A549 (cell line): ENCODE measurements at regions not wholly inside any gene's neighbourhood (a gene's known extent, or its start where the extent isn't known, plus 50 kb on each side); places are given as distances from the start of the nearest gene placed in this dataset.
"Not testable (repeated sequence)": the region's sequence is repeated elsewhere in the genome, so short reads cannot be mapped to it uniquely, and the experiment has no call there.

Experiments
- ATAC-seq, 2 experiments: fragments of 200-7000 bp in 1 of 2; fragments of >200 bp in 1 of 2; cut with Nextera tagmentation in 1 of 2; cut with Tn5 transposase in 1 of 2; 3 replicates each; pipeline versions ENCODE4 v1.8.0 to v1.9.1; 2018 to 2020; ENCODE audit warnings: mild to moderate bottlenecking in 1 of 2, moderate library complexity in 1 of 2
- CTCF ChIA-PET: fragments of 300-600 bp; sonication (Branson Sonifier 250); formaldehyde crosslinking; extraction: SDS; loops from one replicate; lab custom pipeline; 2021; ENCODE audit warnings: antibody characterized with exemption, inconsistent platforms; lab: Yijun Ruan, JAX
- POLR2A ChIA-PET: fragments of 350-600 bp; formaldehyde crosslinking; extraction: SDS; loops from one replicate; lab custom pipeline; 2021; ENCODE audit warnings: antibody characterized with exemption, inconsistent platforms; lab: Yijun Ruan, JAX
- DNase-seq, 2 experiments: peaks; one replicate each; pipeline versions ENCODE4 v3.0.0 to v3.0.0-alpha.2; 2011 to 2016; ENCODE audit warnings: low read depth in 1 of 2, low spot score in 1 of 2
- FAIRE-seq: peaks from 2 replicates; lab custom pipeline; 2011; peaks lifted over from hg19 to GRCh38; lab: Jason Lieb, UNC
- H3K27ac ChIP-seq, 2 experiments: fragments of >200 bp; sonication (Bioruptor Twin); formaldehyde crosslinking; 3 replicates each; pipeline ENCODE4 v1.5.1; 2016 to 2017
- H3K4me1 ChIP-seq: fragments of >200 bp; sonication (Bioruptor Twin); formaldehyde crosslinking; 3 replicates; pipeline ENCODE4 v1.6.1; 2016
- H3K4me2 ChIP-seq: fragments of >200 bp; sonication (Bioruptor Twin); formaldehyde crosslinking; 3 replicates; pipeline ENCODE4 v1.6.1; 2016
- H3K4me3 ChIP-seq: fragments of >200 bp; sonication (Bioruptor Twin); formaldehyde crosslinking; 3 replicates; pipeline ENCODE4 v1.5.1; 2016
- H3K9me3 ChIP-seq: fragments of >200 bp; sonication (Bioruptor Twin); formaldehyde crosslinking; 3 replicates; pipeline ENCODE4 v1.6.1; 2016
- BHLHE40 ChIP-seq: IDR thresholded peaks from 2 replicates; pipeline ENCODE4 v1.6.1; 2012; ENCODE audit warnings: low read depth, low read length, inconsistent platforms
- CBX2 ChIP-seq: fragments of 200-600 bp; sonication (generic); IDR thresholded peaks from 2 replicates; pipeline ENCODE4 v1.6.1; 2016; ENCODE audit warnings: low read depth, mild to moderate bottlenecking, borderline replicate concordance
- CBX8 ChIP-seq: fragments of 200-600 bp; sonication (generic); IDR thresholded peaks from 2 replicates; pipeline ENCODE4 v1.6.1; 2016
- CEBPB ChIP-seq, 2 experiments: fragments of >200 bp in 1 of 2; sonication (Bioruptor Twin) in 1 of 2; formaldehyde crosslinking in 1 of 2; IDR thresholded peaks; 2 replicates each; pipeline ENCODE4 v1.6.1; 2012 to 2016
- CHD2 ChIP-seq: fragments of 150-350 bp; IDR thresholded peaks from 2 replicates; pipeline ENCODE4 v1.6.1; 2014; ENCODE audit warnings: low read length; ENCODE audit not compliant: partially characterized antibody
- CHD4 ChIP-seq: fragments of 200-600 bp; sonication (generic); IDR thresholded peaks from 2 replicates; pipeline ENCODE4 v1.6.1; 2016; ENCODE audit warnings: antibody characterized with exemption, mild to moderate bottlenecking, borderline replicate concordance
- EHMT2 ChIP-seq: fragments of 200-600 bp; sonication (generic); IDR thresholded peaks from 2 replicates; pipeline ENCODE4 v1.6.1; 2016; ENCODE audit warnings: antibody characterized with exemption, low read depth, mild to moderate bottlenecking, moderate library complexity
- EP300 ChIP-seq, 2 experiments: fragments of >200 bp; sonication (Bioruptor Twin); formaldehyde crosslinking; IDR thresholded peaks; 2 replicates in 1 of 2; 3 replicates in 1 of 2; pipeline ENCODE4 v1.6.1; 2016 to 2017
- GATA3 ChIP-seq: IDR thresholded peaks from 2 replicates; pipeline ENCODE4 v1.6.1; 2012; ENCODE audit warnings: borderline replicate concordance
- HEYL ChIP-seq: fragments of 250-450 bp; sonication (Bioruptor Pico); IDR thresholded peaks from 2 replicates; pipeline ENCODE4 v1.8.0; 2021; ENCODE audit warnings: mild to moderate bottlenecking, moderate library complexity
- HOXA7 ChIP-seq: fragments of 250-450 bp; sonication (Bioruptor Pico); IDR thresholded peaks from 2 replicates; pipeline ENCODE4 v1.5.0; 2020; ENCODE audit warnings: mild to moderate bottlenecking, moderate library complexity
- HOXB5 ChIP-seq: fragments of 250-450 bp; sonication (Bioruptor Pico); IDR thresholded peaks from 2 replicates; pipeline ENCODE4 v1.5.0; 2020; ENCODE audit warnings: mild to moderate bottlenecking, moderate library complexity
- JUN ChIP-seq, 2 experiments: fragments of >200 bp; sonication (Bioruptor Twin); formaldehyde crosslinking; IDR thresholded peaks; 2 replicates in 1 of 2; 3 replicates in 1 of 2; pipeline ENCODE4 v1.6.1; 2016 to 2017
- JUNB ChIP-seq: fragments of >200 bp; sonication (Bioruptor Twin); formaldehyde crosslinking; IDR thresholded peaks from 2 replicates; pipeline ENCODE4 v1.6.1; 2016
- KDM1A ChIP-seq: fragments of 200-600 bp; sonication (generic); IDR thresholded peaks from 2 replicates; pipeline ENCODE4 v1.6.1; 2016; ENCODE audit warnings: low read depth, mild to moderate bottlenecking
- MAFK ChIP-seq: fragments of 450-650 bp; IDR thresholded peaks from 2 replicates; pipeline ENCODE4 v1.6.1; 2014; ENCODE audit not compliant: partially characterized antibody
- MYC ChIP-seq: IDR thresholded peaks from 2 replicates; pipeline ENCODE4 v1.6.1; 2012; ENCODE audit warnings: mild to moderate bottlenecking, inconsistent platforms, low read length, improper control_type of control experiment, borderline replicate concordance
- NR3C1 ChIP-seq: fragments of >200 bp; sonication (Bioruptor Twin); formaldehyde crosslinking; IDR thresholded peaks from 3 replicates; pipeline ENCODE4 v1.6.1; 2017
- POLR2A ChIP-seq: IDR thresholded peaks from 2 replicates; pipeline ENCODE4 v1.6.1; 2012; ENCODE audit warnings: mild to moderate bottlenecking, low read length
- RFX5 ChIP-seq: fragments of 450-650 bp; IDR thresholded peaks from 2 replicates; pipeline ENCODE4 v1.7.1; 2014; ENCODE audit warnings: antibody characterized with exemption, mild to moderate bottlenecking, moderate library complexity
- SMC3 ChIP-seq: fragments of >200 bp; sonication (Bioruptor Twin); formaldehyde crosslinking; IDR thresholded peaks from 3 replicates; pipeline ENCODE4 v1.6.1; 2018; ENCODE audit warnings: inconsistent platforms
- SREBF2 ChIP-seq: fragments of 450-650 bp; IDR thresholded peaks from 2 replicates; pipeline ENCODE4 v1.6.1; 2014; ENCODE audit warnings: mild to moderate bottlenecking, moderate library complexity
- ZC3H11A ChIP-seq: fragments of 450-650 bp; IDR thresholded peaks from 2 replicates; pipeline ENCODE4 v1.6.1; 2014; ENCODE audit warnings: antibody characterized with exemption, mild to moderate bottlenecking
- WGBS: methylation state at CpG from one replicate; pipeline ENCODE4 v1.1.6; 2017; ENCODE audit errors: missing lambda C conversion rate; 5-methylcytosine and 5-hydroxymethylcytosine counted together
- TF ChIP-seq, protein P1 (sequence below): fragments of 250-450 bp; sonication (Bioruptor Pico); IDR thresholded peaks from 2 replicates; pipeline ENCODE4 v1.5.0; 2020; ENCODE audit warnings: low read depth, mild to moderate bottlenecking, moderate library complexity
- TF ChIP-seq, protein P2 (sequence below): IDR thresholded peaks from 2 replicates; pipeline ENCODE4 v1.6.1; 2012
- TF ChIP-seq, protein P3 (sequence below): fragments of >200 bp; sonication (Bioruptor Twin); formaldehyde crosslinking; IDR thresholded peaks from 3 replicates; pipeline ENCODE4 v1.5.1; 2016

DNA sequence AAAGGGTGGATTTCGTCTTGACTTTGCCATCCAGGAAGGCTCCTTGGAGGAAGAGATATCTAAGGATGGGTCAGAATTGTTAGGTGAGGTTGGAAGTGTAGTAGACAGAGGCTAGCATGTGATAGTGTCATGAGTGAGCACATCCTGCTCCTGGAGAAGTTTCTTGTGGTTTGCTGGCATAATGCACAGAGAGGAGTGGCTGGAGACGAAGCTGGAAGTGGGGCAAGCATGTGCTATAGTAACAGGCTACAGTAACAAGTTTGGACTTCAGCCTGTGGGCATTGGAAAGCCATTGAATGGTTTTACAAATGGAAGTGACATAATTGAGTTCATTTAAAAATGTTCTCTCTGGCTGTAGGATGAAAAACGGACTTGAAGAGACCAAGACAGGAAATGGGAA lies 175.6 kb upstream of the VWC2 start:
- 3% methylated on average over 3 of the region's 3 CpGs for WGBS
- no peak for ATAC-seq
- no peaks in the 10 kb centered on the region for H3K9me3 ChIP-seq
- no peak overlapping the region for H3K27ac ChIP-seq
- no peaks in the 10 kb centered on the region for H3K4me1 ChIP-seq
- no peak overlapping the region for H3K4me3 ChIP-seq
- TF ChIP-seq, protein P1, sequence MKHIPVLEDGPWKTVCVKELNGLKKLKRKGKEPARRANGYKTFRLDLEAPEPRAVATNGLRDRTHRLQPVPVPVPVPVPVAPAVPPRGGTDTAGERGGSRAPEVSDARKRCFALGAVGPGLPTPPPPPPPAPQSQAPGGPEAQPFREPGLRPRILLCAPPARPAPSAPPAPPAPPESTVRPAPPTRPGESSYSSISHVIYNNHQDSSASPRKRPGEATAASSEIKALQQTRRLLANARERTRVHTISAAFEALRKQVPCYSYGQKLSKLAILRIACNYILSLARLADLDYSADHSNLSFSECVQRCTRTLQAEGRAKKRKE (CRISPR knock-in tag) = no peak
- no peak for TF ChIP-seq CEBPB (IDR thresholded peaks at IDR 0.05)
- TF ChIP-seq SREBF2 = no peak
- no peak for TF ChIP-seq CHD4
- no peak for TF ChIP-seq JUNB
- no peak for TF ChIP-seq POLR2A
- no peak for TF ChIP-seq EP300 (IDR thresholded peaks at IDR 0.05)
- no peak for TF ChIP-seq NR3C1
- no peak for TF ChIP-seq KDM1A
- TF ChIP-seq, protein P2, sequence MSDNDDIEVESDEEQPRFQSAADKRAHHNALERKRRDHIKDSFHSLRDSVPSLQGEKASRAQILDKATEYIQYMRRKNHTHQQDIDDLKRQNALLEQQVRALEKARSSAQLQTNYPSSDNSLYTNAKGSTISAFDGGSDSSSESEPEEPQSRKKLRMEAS = no peak
- no peak for DNase-seq
- CTCF ChIA-PET = no interaction called here
- POLR2A ChIA-PET = no interaction called here
- FAIRE-seq = no peak
- H3K4me2 ChIP-seq = no peak overlapping the region

DNA sequence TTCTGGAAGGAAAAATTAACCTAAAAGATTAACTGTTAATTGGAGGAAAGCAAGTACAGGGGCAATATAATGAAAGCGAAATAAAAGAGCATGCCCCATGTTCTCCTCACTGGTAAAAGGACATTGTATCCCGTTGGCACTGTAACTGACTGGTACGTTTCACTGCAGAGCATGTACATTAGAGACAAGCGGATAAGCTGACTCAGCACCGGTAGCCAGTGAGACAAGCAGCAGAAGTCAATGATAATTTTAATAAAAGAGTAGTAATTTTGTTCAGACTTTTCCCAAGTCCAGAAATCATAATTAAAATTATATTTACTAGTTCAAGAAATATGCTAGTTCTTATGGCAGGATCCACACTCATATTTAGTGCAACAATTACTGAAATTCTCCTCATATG lies 161.5 kb upstream of the VWC2 start:
- ChIA-PET CTCF (no interaction called here), POLR2A (no interaction called here)
- ATAC-seq (no peak), DNase-seq (no peak), FAIRE-seq (no peak)
- WGBS = 17% methylated on average over 5 of the region's 5 CpGs
- Histone ChIP-seq H3K4me2 (no peak overlapping the region), H3K4me1 (no peaks in the 10 kb centered on the region), H3K9me3 (no peaks in the 10 kb centered on the region), H3K27ac (no peak overlapping the region), H3K4me3 (no peak overlapping the region)
- peak; percentile 62 for TF ChIP-seq MAFK
- TF ChIP-seq, protein P2 = no peak

DNA sequence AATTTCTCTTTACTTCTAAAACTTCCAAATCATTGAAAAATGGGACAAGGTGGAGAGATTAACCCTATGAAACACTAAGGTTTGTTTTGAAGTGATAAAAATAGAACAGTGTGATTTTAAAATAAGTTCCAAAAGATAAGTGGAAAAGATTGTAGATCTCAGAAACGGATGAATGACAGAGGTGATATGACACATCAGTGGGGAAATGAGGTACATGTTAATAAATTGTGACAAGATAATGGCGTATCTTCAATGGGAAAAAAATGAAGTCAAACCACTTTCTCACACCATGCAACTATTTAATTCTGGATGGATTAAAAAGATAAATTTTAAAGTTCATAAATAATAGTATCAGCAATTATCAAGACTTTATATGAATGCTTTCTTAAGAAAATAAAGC lies 159.7 kb upstream of the VWC2 start:
- no peak overlapping the region for H3K27ac ChIP-seq
- no peak for FAIRE-seq
- H3K4me2 ChIP-seq = no peak overlapping the region
- 0% methylated on average over 2 of the region's 2 CpGs for WGBS
- POLR2A ChIA-PET = no interaction called here
- TF ChIP-seq SMC3 (no peak), CBX8 (no peak), EHMT2 (no peak), BHLHE40 (no peak), GATA3 (no peak), HOXB5 (CRISPR knock-in tag) (no peak), RFX5 (no peak), CBX2 (no peak), JUN (IDR thresholded peaks at IDR 0.05) (no peak), HOXA7 (no peak), HEYL (no peak), CHD2 (no peak), ZC3H11A (no peak), MYC (no peak)
- TF ChIP-seq, protein P3, sequence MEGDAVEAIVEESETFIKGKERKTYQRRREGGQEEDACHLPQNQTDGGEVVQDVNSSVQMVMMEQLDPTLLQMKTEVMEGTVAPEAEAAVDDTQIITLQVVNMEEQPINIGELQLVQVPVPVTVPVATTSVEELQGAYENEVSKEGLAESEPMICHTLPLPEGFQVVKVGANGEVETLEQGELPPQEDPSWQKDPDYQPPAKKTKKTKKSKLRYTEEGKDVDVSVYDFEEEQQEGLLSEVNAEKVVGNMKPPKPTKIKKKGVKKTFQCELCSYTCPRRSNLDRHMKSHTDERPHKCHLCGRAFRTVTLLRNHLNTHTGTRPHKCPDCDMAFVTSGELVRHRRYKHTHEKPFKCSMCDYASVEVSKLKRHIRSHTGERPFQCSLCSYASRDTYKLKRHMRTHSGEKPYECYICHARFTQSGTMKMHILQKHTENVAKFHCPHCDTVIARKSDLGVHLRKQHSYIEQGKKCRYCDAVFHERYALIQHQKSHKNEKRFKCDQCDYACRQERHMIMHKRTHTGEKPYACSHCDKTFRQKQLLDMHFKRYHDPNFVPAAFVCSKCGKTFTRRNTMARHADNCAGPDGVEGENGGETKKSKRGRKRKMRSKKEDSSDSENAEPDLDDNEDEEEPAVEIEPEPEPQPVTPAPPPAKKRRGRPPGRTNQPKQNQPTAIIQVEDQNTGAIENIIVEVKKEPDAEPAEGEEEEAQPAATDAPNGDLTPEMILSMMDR = no peak
- CTCF ChIA-PET = no interaction called here
- DNase-seq = no peak
- no peaks in the 10 kb centered on the region for H3K4me1 ChIP-seq
- no peak overlapping the region for H3K4me3 ChIP-seq
- no peak for ATAC-seq
- H3K9me3 ChIP-seq = no peaks in the 10 kb centered on the region

DNA sequence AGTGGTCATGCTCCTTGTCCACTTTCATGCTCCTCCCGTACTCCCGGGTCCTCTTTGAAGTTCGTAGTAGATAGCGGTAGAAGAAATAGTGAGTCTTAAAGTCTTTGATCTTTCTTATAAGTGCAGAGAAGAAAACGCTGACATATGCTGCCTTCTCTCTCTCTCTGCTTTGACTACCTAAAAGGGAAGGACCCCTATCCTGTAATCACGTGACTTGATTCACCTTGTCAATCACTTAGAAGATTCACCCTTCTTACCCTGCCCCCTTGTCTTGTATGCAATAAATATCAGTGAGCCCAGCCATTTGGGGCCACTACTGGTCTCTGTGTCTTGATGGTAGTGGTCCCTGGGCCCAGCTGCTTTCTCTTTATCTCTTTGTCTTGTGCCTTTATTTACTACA lies 158.5 kb upstream of the VWC2 start:
- H3K4me3 ChIP-seq, POLR2A ChIA-PET, DNase-seq, H3K9me3 ChIP-seq, ATAC-seq, H3K4me2 ChIP-seq, FAIRE-seq, H3K4me1 ChIP-seq, H3K27ac ChIP-seq, CTCF ChIA-PET: not testable (repeated sequence)
- 21% methylated on average over 6 of the region's 6 CpGs for WGBS
